ENCODE measurements at regions not wholly inside any gene's neighbourhood (a gene's known extent, or its start where the extent isn't known, plus 50 kb on each side); places are given as distances from the start of the nearest gene placed in this dataset.

DNA sequence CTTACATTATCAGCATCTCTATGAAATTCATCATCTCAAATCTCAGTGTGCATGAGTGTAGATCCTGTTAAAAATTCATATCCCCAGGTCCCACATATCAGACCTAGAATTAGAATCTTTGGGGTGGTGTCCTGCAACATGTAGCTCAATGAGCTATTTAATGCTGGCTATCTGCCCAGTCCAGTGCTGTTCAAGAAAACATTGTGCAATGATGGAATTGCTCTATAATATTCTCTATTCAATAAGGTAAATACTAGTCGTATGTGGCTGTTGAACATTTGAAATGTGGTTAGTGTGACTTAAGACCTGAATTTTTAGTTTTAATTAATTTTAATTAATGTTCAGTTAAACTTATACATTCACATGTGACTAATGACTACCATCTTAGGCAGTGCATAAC, 127.4 kb downstream of the NOL4 start:
- TF ChIP-seq POLR2A (IDR thresholded peaks at IDR 0.05; ENCODE audit: low read depth, low read length), result no peak
- FAIRE-seq, result no peak
- no peak for DNase-seq (ENCODE audit: insufficient read length, low spot score)

DNA sequence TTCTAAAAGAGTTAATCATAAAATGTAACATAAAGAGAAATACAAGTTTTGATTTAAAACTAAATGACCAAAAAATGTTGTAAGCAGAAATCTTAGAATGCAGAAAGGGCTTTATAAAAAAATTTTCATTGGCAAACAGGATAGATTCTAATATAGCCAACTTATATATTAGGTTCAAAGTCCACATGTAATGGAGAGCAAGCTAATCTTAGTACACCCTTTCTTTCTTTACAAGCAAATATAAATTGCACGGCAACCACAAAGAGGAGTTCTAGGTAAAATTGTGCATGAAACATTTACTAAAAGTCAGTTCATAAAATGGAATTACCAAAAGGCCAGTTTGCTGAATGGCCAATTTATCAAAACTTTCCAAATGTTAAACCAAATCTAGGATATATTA, 130.6 kb downstream of the NOL4 start:
- FAIRE-seq, result no peak
- TF ChIP-seq POLR2A (IDR thresholded peaks at IDR 0.05; ENCODE audit: low read depth, low read length), result no peak

DNA sequence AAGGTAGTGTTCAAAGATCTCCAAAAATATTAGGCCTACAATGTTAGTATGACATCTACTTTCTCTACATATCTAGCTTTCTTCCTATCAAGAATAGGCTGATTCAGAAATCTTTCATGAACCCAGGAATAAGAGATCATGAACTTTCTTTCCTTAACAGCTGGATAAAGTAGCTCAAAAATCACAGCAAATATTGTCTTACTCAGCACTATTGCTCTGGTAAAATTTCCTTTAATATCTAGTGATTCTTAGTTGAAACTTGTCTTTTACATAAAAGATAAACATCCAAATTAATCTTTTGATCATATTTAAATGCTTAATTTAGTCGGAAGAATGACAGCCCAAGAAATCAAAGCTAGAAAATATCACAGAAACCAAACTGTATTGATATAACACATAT, 131.9 kb downstream of the NOL4 start:
- FAIRE-seq, result no peak
- DNase-seq (ENCODE audit: insufficient read length, low spot score), result no peak
- no peak for TF ChIP-seq POLR2A (IDR thresholded peaks at IDR 0.05; ENCODE audit: low read depth, low read length)

More for the DNA sequence above, 130.6 kb downstream of the NOL4 start:
- DNase-seq (ENCODE audit: insufficient read length, low spot score), result no peak

DNA sequence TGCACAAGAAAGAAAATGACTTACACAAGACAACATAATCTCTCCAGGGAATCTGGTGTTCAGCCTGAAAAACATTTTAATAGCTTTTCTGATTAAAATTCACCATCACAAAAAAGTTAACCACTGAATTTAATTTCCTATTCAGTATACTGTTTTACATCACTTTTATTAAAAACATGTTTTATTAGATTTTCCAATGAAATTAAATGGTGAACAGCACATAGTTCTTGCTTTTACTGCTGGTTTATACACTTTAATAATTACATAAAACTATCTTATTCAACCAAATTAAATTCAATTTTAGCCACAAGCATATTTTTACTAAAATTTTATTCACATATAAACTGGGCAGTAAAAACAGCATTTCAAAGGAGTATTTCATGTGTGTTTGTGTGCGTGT, 138.3 kb downstream of the NOL4 start:
- DNase-seq (ENCODE audit: insufficient read length, low spot score), result no peak
- no peak for FAIRE-seq
- TF ChIP-seq POLR2A (IDR thresholded peaks at IDR 0.05; ENCODE audit: low read depth, low read length), result no peak

DNA sequence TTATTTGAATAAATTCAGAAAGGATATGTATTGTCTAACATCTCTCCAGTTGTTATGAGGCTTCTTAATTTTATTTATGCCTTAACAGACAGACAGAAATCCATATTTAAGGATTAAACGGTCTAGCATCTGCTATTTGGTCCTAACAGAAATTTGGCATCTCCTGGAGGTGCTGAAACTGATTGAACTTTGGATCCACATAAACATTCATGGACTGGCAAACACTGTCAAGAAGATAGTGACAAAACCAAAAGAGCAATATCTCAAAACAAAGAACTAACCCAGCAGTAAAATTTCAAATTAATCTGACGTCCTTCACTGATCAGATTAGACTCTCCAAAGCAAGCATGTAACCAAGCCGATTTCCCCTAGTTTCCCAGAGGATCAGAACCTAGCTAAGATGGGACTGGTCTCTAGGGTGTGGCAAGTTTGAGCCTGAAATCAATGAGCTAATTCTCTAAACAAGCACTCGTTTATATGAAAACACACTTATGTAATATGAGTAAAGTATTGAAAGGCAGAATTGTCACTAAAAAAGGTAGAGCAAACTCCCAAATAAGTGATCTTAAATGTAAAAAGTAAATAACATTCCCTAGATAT, 139.5 kb downstream of the NOL4 start:
- FAIRE-seq, result no peak

DNA sequence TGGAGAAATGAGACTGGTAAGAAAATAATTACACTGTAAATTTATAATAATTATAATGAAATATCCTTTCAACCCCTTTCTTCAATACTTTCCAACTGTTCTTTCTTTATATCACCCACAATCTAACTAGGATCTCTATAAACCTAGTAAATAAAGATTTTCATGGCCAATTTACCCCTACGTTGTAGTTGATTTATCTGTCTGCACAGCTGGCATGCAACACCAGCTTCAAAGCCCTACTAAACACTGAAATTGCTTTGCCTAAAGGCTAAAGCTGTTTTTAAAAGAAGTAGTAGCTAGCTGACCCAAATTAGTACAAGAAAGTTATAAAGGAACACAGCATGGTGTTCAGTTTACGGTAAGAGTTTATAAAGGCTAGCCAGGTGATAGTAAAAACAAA, 140.1 kb downstream of the NOL4 start:
- no peak for TF ChIP-seq POLR2A (IDR thresholded peaks at IDR 0.05; ENCODE audit: low read depth, low read length)
- FAIRE-seq, result no peak
- DNase-seq (ENCODE audit: insufficient read length, low spot score), result no peak

More for the DNA sequence above, 139.5 kb downstream of the NOL4 start:
- no peak for DNase-seq (ENCODE audit: insufficient read length, low spot score)
- no peak for TF ChIP-seq POLR2A (IDR thresholded peaks at IDR 0.05; ENCODE audit: low read depth, low read length)

DNA sequence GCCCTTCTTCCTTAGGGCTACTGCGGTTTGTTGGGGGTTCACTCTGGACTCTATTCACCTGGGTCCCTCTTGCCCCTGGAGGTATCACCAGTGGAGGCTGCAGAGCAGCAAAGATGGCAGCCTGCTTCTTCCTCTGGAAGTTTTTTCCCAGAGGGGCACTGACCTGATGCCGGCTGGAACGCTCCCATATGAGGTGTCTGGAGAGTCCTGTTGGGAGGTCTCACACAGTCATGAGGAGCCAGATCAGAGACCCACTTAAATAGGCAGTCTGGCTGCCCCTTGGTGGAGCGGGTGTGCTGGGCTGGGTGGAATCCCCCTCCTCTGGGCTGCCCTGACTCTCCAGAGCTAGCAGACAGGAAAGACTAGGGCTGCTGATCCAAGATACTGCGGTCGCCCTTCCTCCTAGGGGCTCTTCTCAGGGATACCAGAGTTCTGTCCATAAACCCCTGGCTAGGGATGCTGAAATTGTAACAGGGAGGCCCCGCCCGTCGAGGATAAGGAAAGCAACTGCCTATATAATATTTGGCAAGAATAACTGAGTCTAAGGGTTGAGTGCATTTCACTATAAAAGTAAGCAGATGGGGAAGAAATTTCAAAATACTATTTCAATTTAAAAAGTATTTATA, 140.7 kb downstream of the NOL4 start:
- TF ChIP-seq POLR2A (IDR thresholded peaks at IDR 0.05; ENCODE audit: low read depth, low read length), result no peak
- no peak for DNase-seq (ENCODE audit: insufficient read length, low spot score)
- FAIRE-seq, result no peak

DNA sequence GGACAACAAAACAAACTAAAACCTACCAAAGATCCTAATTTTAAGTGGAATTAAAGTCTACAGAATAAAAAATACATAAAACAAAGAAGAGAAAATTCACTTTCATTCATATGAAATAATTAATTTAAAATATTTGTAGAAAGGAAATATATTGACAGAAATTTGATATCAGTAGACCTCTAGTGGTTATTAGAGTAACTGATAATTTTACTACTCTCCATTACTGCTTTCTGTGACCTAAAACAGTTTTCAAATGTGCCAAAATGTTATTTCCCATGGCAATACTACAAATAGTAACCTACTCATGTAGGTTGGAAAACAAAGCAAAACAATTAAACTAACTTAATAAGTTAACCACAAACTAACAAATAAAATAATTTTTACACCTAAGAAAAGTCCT, 147.1 kb downstream of the NOL4 start:
- FAIRE-seq (no peak), DNase-seq (ENCODE audit: insufficient read length, low spot score) (no peak)
- TF ChIP-seq POLR2A (IDR thresholded peaks at IDR 0.05; ENCODE audit: low read depth, low read length), result no peak

DNA sequence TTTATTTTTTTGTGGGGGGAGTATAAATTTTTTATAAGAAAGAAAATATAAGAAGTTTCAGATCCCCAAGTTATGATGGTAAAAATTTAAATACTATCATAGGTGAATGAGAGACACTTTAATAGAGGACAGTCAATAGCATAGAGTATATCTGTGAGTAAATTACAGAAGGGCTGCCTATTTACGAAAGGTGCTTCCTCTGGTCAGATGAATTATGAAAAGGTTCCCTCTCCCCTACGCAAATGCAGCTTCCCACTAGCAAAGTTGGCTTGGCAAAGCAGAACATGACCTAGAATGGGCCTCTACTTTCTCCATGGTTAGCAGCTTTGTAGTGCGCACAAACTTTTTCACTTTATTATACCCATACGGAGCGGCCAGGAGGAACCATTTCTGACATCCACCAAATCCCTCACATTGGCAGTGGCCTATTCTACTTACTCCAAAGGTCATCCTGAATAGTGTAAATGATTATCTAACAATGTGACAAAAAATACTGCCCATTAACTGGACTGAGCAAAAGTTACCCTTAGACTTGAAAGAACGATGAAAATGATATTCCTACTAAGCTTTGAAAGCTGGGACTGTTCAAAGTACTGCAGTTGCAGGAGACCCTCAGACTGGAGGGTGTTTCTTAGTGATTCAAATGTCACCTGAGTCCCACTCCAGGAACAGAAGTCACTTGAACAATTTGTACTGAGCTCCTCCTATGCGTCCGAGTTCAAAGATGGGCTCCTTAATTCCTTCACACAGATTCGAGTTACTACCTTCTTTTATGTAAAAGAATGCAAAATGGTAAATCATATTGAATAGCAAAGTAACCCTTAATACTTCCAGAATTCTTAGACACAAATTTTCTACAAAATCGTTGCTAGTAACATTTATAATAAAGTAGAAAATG, 148.5 kb downstream of the NOL4 start:
- no peak for TF ChIP-seq POLR2A (IDR thresholded peaks at IDR 0.05; ENCODE audit: low read depth, low read length)
- DNase-seq (ENCODE audit: insufficient read length, low spot score) (no peak), FAIRE-seq (no peak)

DNA sequence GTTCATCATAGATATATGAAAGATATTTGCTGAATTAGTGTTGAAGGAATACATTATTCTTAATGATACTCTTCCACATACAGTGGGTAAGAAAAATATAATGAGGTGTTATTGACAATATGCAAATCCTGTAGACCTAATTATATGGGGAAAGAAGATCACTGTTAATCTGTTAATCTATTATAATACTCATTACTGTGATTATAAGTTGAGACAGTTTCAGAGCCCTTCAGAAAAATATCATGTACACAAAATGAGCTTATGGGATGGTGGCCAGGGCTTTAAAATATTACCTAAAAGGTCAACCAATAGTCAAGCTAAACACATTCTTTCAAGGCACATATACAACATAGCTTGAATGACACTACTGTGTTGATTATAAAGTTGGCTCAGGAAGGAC, 163.5 kb downstream of the NOL4 start:
- DNase-seq (ENCODE audit: insufficient read length, low spot score) (no peak), FAIRE-seq (no peak)
- TF ChIP-seq POLR2A (IDR thresholded peaks at IDR 0.05; ENCODE audit: low read depth, low read length), result no peak

DNA sequence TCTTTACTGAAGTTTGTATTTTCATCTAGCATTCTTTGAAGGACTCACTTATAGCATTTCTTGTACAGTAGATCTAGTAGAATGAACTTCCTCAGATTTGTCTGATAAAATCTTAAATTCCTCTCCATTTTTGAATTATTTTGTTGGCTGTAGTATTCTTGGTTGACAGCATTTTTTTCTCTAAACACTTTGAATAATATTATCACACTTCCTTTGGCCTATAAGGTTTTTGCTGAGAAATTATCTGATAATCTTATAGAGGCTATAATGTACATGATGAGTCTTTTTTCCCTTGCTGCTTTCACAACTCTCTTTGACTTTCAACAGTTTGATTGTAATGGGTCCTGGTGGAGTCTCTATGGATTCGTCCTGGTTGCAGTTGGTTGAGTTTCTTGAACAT, 169.5 kb downstream of the NOL4 start:
- no peak for FAIRE-seq
- no peak for DNase-seq (ENCODE audit: insufficient read length, low spot score)
- no peak for TF ChIP-seq POLR2A (IDR thresholded peaks at IDR 0.05; ENCODE audit: low read depth, low read length)

DNA sequence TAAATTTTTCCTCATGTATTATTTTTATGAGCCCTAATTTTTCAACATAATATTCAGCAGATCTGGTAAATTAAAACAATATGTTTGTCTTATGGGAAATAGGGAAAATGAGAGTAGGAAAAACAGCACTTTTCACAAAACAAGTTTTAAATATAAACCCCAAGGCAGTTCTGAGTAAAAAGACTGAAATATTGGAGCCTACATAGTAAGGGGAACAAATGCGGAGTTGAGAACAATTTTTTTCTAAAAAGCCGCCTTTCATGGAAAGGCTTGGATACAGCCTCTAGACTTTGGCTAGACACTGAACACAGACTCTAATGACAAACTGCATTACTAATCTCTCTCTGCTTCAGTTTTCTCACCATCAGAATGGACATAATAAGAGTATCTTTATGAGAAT, 174.1 kb downstream of the NOL4 start:
- TF ChIP-seq POLR2A (IDR thresholded peaks at IDR 0.05; ENCODE audit: low read depth, low read length), result no peak
- FAIRE-seq, result no peak

DNA sequence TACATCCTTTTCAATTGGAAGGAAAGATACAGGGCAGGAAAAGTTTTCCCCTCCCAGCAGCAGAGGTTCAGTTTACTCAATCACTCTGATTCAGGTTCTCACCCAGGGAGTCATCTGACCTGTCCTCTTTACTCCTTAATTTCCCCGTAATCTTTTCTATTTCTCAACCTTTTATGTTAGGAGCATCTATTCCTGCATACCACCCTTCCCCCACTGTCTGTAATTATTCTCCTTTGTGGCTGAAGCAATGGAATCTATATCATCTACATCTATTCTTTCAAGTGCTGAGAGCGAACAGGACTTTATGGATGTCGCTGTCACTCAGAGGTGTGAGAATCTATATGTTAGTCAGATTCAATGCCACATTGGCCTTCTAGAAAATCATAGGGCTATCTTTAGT, 175.2 kb downstream of the NOL4 start:
- FAIRE-seq (no peak), DNase-seq (ENCODE audit: insufficient read length, low spot score) (no peak)
- no peak for TF ChIP-seq POLR2A (IDR thresholded peaks at IDR 0.05; ENCODE audit: low read depth, low read length)

More for the DNA sequence above, 174.1 kb downstream of the NOL4 start:
- no peak for DNase-seq (ENCODE audit: insufficient read length, low spot score)

DNA sequence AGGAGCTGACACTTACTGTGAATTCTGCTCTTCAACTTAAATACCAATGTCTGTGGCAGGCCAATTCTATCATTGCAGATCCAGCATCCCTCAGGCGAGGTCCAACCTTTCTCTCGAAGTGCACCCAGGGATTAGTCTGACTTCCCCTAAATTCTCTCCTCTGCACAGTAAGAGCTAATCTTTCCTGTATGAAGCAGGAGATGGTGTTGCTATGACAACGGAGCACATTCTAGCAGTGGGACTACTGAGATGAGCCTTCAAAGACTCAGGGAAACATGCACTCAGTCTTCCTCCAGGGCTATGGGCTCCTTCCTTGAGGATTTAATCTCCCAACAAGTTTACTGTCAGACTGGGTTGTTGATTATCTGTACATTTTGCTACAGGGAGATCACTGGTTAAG, 176.3 kb downstream of the NOL4 start:
- TF ChIP-seq POLR2A (IDR thresholded peaks at IDR 0.05; ENCODE audit: low read depth, low read length), result no peak
- DNase-seq (ENCODE audit: insufficient read length, low spot score) (no peak), FAIRE-seq (no peak)

Measured in H54 (cell line).